ENCODE measurements at regions not wholly inside any gene's neighbourhood (a gene's known extent, or its start where the extent isn't known, plus 50 kb on each side); places are given as distances from the start of the nearest gene placed in this dataset.

DNA sequence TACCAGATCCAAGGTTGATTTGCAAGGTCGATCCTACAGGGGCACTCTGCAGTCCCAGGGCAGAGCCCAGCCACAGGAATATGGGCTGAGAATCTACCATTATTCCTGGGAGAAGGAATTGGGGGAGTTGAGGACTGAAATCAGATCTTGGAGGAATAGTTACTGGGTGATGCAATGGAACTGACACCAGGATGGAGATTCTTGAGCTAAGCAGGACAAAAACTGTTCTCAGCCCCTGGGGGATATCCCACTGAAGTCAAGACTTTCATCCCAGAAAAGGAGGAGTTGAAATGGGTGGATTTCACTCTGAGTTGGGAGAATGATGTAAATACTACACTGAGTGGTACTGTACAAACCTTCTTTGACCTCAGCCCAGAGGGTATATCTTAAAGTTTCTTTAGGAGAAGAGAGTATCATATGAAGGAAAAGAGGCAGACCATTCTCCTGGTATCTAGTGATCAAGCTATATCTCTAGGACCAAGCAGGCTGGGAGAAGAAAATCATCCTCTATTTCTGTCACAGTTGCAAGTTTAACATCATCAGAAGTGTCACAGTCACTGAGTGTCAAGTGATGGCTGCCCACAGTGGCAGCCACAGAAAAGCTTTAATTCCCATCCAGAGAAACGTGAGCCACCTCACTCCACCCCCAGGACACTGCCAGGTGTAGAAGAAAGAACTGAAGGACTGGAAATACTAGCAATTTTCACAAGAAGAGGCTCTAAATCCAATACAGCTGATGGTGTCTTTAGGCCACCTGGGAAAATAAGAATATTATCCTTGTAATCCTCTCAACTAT is 181.9 kb downstream of the NUAK1 start:
- DNase-seq (ENCODE audit: low spot score), result no peak

- no peak for DNase-seq (ENCODE audit: low spot score)
Observed at GRCh38 chr12:105960319-105961083, 178.3 kb downstream of the NUAK1 start.

DNA sequence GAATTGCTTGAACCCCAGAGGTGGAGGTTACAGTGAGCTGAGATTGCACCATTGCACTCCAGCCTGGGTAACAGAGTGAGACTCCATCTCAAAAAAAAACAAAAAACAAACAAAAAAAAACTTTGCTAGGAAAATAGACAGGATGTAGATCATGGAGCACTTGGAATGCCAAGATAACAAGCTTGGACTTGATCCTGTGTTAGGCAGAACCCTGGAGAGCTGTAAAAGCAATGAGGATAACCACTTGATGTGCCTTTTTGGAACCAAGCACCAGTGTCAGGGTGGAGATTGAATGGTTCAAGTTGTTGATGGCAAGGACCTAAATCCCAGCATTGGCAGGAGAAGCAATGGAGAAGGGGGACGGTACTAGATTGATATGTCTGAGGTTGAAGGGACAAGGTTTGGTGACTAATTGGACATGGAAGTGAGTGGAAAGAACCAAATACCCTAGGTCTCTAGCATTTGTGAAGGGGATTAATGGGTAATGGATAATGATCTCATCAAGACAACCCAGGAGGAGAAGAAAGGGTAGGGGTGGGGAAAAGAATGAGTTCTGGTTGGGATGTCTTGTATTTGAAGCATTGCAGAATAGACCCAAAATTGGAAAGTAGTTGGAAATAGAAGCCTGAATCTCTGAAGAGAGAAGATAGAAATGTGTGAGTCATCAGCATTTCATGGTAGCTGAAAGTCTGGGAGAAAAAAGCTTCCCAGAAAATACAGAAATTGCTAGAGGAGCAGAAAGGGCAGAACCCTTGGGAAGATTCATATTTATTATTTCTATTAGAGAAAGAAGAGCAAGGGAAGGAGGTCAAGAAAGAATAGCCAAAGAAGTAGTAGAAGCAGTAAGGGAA is 176.7 kb downstream of the NUAK1 start:
- DNase-seq (ENCODE audit: low spot score), result no peak

DNA sequence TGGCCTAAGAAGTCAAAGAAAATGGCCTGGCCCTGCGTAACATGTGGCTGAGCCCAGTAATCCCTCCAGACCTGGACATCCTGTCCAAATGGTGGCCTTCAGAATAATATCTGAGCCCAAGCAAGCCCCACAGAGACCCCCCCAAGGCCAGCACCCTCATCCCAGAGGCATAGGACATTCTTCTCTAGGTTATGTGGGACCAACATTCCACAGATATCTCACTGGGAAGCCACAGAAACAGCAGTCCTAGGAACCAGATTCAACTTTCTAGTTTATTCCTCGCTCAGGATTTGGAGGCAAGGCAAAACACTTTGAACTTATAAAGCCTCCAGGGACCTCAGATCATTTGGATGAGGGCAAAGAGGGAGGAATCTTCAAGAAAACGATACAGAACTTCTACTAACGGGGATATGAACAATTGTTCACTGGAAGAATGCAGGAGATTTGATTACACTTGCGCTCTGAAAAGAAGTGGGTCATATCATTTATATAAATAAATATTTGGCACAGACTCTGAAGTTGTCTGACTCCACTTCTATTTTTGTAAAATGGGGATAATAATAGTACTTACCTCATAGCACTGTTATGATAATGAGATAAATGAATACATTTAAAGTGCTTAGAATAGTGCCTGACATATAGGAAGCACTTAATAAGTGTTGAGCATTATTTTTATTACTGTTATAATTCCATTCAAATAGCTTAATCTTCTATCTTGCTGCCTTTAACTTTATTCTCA is 171.5 kb downstream of the NUAK1 start:
- DNase-seq (ENCODE audit: low spot score), result no peak

DNA sequence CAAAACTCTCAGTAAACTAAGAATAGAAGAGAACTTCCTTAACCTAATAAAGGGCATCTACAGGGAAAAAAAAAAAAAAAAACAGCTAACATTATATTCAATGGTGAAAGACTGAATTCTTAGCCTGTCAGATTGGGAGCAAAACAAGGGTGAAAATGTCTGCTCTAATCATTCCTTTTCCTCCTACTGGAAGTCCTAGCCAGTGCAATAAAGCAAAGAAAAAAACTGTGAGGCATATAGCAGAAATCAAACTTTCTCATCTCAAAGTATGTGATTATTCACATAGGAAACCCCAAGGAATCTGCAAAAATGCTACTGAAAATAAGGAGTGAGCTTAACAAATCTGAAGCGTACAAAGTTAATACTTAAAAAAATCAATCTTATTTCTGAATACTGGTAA is 170.7 kb downstream of the NUAK1 start:
- DNase-seq (ENCODE audit: low spot score), result no peak

- DNase-seq (ENCODE audit: low spot score), result no peak
Observed at GRCh38 chr12:105970885-105971284, 167.9 kb downstream of the NUAK1 start.

DNA sequence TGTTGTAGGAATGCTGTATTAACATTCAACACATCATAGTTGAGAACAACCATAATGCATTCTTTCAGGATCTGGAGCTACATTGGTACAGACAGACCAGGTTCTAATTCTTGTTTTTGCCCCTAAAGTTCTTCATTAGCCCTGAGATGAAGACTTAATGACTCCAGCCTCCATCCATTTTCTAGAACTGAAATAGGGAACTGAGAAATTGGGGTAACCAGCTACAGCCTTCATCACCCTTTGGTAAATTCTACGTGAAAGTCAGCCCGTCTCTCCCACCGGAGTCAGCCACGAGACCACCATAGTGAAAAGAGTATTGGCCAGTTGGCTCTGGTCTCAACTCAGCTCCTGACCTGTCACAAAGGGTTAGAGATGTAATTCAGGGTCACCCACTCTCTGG is 164.0 kb downstream of the NUAK1 start:
- DNase-seq (ENCODE audit: low spot score), result no peak

DNA sequence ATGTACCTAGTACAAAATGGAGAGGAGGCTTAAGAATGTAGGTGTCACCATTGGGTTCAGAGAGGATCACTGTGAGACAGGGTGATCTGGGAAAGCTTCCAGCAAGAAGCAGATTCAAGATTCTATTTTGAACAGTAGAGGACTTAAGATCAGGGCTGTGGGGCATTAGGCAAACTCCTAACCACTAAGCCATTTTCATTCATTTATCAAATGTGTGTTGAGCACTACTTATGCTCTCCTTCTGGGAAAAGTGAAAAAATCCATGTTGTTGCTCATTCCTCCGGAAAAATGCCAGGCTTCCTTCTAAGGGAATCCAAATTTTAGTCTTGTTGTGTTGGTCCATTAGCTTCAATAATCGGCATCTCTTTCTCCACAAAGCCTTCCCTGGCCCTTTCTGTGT is 163.4 kb downstream of the NUAK1 start:
- DNase-seq (ENCODE audit: low spot score), result no peak

DNA sequence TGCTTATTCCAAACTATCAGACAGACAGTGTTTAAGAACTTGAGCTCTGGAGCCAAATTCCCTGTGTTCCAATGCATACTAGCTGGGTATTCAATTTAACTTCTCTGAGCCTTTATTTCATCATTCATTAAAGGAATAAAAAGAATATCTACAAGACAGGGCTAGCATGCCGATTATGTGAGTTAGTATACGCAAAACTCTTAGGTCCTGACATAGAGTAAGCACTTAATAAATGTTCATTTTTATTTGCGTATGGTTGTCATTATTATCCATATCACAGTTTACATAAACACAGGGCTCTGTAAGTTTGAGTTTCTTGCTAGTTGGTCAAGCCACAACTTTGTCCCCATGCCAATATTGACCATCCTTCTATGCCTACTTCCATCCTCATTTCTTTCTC is 161.5 kb downstream of the NUAK1 start:
- DNase-seq (ENCODE audit: low spot score), result no peak

GRCh38 chr12:105977652-105978051 is 161.1 kb downstream of the NUAK1 start:
- DNase-seq (ENCODE audit: low spot score), result no peak

DNA sequence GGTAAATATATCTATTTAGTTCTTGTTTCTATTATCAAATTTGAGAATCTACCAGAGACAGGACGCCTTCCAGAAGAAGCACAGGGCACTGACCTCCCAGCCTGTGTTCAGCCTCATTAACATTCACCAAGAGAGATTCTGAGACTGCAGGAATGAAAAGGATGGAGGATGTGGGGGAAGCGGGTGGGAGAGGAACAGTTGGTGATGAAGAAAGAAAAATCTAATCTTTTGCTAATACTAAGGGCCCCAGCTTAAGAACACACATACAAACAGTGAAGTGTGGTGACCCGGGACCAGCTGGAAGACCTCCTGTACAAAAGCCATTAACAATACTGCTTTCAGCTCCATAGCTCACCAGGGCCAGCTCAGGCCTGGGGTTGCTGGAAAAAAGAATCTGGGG is 160.5 kb downstream of the NUAK1 start:
- no peak for DNase-seq (ENCODE audit: low spot score)

GRCh38 chr12:105978686-105979085 is 160.1 kb downstream of the NUAK1 start:
- no peak for DNase-seq (ENCODE audit: low spot score)

GRCh38 chr12:105980085-105980484 is 158.7 kb downstream of the NUAK1 start:
- no peak for DNase-seq (ENCODE audit: low spot score)

DNA sequence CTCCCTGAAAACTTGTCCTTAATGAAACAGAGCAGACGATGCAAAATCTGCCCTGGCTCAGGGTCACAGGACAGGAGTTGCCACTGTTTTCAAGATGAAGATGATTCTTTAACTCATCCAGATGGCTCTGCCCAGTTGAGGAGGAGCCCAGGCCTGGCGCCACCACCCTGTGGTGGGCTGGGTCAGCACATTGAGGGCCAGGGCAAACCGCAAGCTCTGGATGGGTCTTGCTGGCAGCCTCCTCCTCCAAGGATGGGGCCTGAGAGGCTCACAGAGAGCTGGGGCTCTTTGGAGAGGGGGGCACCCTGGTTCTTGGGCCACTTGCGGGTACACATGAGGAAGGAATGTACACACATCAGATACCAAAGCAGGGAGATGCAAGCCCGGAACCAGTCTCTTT is 158.2 kb downstream of the NUAK1 start:
- no peak for DNase-seq (ENCODE audit: low spot score)

DNA sequence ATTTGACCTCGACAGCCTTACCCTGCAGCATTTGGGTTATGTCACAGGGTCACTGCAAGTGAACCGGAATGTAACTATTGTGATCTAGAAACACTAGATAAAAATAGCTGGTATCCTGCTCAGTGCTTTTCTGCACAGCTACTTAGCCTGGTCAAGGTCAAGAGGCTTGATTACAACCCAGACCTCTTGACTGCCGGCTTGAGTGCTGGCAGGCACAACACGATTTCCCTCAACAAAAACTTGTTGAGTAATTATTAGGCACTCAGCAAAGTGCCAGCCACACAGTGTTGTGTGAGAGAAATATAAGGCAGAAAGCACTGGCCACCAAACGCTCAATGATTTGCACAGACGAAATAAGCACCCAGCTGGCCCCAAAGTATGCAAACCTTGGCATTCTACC is 156.7 kb downstream of the NUAK1 start:
- no peak for DNase-seq (ENCODE audit: low spot score)

- no peak for DNase-seq (ENCODE audit: low spot score)
Observed at GRCh38 chr12:105983622-105984320, 155.0 kb downstream of the NUAK1 start.

- DNase-seq (ENCODE audit: low spot score), result no peak
Observed at GRCh38 chr12:105985383-105985782, 153.4 kb downstream of the NUAK1 start.

DNA sequence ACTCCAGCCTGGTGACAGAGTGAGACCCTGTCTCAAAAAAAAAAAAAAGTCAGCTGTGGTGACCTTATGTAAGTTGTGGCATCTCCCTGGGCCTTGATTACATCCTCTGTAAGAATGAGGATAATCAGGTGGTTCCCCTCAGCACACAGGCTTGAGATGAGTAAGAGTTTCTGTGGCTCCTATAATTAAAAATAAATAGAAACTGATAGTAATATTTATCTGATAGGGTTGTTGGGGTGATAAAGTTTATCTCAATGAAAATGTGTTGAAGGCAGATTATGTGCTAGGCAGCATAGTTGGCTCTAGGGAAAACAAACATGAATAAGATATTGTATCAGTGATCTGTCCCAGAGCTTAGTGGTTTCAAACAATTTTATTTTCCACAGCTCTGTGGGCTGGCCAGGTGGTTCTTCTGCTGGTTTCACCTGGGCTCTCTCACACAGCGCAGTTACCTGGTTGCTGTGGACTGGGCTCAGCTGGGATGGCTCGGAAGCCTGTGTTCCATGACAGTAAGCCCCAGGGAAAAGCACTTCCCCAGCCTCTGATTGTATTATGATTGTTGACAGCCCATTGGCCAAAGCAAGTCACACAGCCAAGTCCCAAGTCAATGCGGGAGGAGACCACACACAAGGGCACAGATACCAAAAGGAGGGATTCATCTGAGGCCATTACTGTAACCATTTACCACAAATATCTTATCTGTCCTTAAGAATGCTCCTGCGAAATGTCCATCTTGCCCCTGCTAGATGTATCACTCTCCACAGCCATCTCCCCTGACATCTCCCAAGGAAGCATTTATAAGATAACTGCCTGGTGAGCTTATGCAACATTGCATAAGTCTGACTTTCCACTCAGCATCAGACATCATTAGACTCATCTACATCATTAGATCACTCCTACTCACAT is 151.7 kb downstream of the NUAK1 start:
- DNase-seq (ENCODE audit: low spot score), result no peak

- DNase-seq (ENCODE audit: low spot score), result no peak
Observed at GRCh38 chr12:105987685-105988035, 151.1 kb downstream of the NUAK1 start.

Data from ecto neural progenitor cell (in vitro differentiated cells).